AML-193 (cell line): ENCODE measurements at regions not wholly inside any gene's neighbourhood (a gene's known extent, or its start where the extent isn't known, plus 50 kb on each side); places are given as distances from the start of the nearest gene placed in this dataset.

Experiments
- DNase-seq, 2 experiments: peaks; one replicate each; lab custom pipeline; 2025; lab: John Stamatoyannopoulos, UW

GRCh38 chr2:150783015-150783414 is 295.5 kb upstream of the RND3 start:
- DNase-seq = no peak

DNA sequence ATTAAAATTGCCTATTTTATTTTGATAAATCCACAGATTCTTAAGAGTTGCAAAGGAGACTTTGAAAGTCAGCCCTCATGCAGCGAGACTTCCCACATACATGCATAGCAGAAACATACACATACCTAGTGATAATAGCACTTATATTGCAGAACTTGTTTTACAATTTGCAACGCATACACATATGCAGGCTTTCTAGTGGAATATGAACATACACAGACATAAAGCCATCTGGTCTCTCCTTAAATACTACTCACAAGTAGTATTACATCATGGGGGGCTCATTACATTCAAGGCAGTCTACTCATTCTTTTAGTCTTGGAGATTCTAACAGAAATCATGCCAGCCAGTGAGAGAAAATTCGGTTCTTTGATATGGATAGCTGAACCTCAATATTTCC is 295.1 kb upstream of the RND3 start:
- no peak for DNase-seq

DNA sequence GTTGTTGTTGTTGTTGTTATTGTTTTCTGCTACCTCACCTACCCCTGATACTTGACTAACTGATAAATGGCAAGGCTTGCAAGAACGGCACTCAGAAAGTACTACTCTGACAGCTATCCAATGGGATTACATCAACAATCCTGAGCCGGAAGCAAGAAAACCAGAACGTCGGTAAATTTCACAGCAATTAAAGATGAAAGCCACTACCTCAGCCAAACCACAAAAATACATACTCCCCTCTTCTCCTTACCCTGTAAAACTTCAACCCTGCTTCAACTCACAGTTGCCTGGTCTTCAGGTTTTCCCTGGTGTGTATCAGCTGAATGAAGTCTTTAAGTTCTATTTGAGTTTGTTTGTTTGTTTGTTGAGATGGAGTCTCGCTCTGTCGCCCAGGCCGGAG is 293.7 kb upstream of the RND3 start:
- DNase-seq = no peak

GRCh38 chr2:150778828-150779227 is 291.4 kb upstream of the RND3 start:
- no peak for DNase-seq

GRCh38 chr2:150769421-150769820 is 282.0 kb upstream of the RND3 start:
- DNase-seq = no peak

DNA sequence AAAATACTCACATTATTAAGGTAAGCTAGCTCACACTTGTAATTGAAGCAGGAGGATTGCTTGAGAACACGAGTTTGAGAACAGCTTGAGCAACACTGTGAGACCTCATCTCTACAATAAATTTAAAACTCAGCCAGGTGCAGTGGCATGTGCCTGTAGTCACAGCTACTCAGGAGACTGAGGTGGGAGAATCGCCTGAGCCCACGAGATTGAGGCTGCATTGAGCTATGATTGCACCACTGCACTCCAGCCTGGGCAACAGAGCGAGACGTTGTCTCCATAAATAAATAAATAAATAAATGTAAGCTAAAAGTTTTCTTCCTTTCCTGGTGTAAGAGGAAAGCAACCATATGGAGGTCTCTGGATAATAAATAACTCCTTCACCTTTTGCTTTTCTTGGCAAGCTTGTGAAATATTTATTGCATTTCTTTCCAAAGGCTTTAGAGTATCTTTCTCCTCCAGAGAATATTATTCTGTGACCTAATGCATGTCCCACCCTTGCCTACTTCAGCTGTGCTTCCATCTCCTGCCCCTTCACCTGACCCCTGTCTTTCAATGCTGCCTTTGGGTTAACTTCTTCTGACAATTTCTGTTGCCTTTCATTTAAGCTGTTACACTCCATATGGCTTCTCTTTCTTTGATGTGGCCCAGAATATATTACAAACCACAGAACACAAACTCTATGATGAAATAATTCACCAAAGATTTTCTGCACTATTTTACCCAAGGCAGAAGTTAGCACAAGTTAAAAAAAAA is 280.7 kb upstream of the RND3 start:
- DNase-seq = no peak

DNA sequence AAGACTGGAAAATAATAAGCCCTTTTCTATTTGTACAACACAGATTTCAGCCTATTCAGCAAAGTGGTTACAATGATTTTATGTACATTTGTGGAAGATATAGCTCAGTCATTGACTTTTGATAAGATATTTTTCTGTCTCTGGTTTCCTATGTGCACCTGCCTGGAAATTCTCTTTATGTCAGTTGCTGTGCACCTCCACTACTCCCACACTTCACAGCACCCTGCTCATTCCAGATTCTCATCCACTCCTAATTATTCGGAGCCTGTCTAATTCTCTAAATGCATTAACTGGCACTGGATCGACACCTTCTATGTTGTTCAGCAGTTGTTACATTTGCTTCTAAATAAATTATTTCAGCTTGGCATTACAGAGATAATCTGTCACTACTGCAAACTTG is 275.1 kb upstream of the RND3 start:
- DNase-seq = no peak

GRCh38 chr2:150759531-150759930 is 272.1 kb upstream of the RND3 start:
- DNase-seq = no peak

- no peak for DNase-seq
Observed at GRCh38 chr2:150759106-150759505, 271.6 kb upstream of the RND3 start.

GRCh38 chr2:150752229-150752628 is 264.8 kb upstream of the RND3 start:
- DNase-seq = no peak

DNA sequence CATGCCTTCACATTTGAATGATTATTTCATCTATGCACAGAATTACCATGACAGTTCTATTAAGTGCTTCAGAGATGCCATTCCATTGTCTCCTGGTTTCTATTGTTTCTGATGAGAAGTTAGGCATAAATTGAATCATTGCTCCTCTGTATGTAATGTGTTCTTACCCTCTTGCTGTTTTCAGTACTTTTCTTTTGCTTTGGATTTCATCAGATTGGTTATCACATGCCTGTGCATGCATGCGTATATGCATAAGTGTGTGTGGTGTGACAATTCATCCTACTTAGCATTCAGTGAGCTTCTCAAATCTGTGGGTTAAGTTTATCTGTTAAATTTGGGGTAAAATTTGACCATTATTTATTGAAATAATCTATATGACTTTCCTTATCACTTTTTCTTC is 263.3 kb upstream of the RND3 start:
- DNase-seq = no peak

- no peak for DNase-seq
Observed at GRCh38 chr2:150742094-150742493, 254.6 kb upstream of the RND3 start.

GRCh38 chr2:150735894-150736498 is 248.5 kb upstream of the RND3 start:
- no peak for DNase-seq

DNA sequence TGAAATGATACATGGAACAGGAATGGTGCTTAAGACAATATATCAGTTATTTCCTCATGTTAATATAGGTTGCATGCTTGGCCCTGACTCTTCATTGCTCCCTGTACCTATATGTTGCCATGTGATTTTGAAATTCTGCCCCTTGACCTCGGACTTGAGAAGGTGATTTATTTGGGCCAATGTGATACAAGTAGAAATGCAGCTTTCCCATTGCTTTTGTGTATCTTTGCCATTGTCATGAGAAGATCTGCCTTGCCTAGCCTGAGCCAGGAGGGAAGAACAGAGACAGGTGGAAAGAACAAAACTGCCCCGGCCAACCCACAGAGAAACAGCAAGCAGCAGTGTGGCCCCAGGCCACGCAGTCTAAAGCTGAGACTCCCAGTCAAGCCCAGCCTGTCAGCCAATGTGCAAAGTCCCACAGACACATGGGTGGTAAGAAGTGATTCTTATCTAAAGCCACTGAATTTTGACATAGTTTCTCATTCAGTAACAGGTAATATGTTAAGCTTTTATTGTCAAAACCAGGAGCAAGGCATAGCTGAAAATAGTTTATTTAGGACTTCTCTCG is 245.7 kb upstream of the RND3 start:
- no peak for DNase-seq

DNA sequence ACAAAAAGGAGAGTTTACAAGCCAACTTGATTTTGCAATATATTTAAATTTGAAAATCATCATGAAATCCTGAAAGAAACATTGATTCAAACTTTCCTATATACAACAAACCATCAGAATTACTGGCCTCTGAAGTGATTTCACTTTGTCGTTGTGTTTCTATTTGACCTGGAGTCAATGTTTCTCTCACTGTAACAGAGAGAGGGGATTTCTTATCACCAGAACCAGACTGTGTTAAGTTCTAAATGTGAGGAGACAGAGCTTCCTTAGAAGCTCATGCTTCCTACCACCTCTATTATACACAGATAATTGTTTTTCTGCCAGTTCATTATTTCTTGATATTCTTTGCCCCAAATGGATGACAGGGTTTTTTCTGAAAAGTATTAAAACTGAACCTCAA is 245.0 kb upstream of the RND3 start:
- DNase-seq = no peak

GRCh38 chr2:150732064-150732463 is 244.6 kb upstream of the RND3 start:
- no peak for DNase-seq

GRCh38 chr2:150729495-150729955 is 242.1 kb upstream of the RND3 start:
- no peak for DNase-seq

GRCh38 chr2:150718280-150718679 is 230.8 kb upstream of the RND3 start:
- no peak for DNase-seq

GRCh38 chr2:150716186-150716585 is 228.7 kb upstream of the RND3 start:
- DNase-seq = no peak

DNA sequence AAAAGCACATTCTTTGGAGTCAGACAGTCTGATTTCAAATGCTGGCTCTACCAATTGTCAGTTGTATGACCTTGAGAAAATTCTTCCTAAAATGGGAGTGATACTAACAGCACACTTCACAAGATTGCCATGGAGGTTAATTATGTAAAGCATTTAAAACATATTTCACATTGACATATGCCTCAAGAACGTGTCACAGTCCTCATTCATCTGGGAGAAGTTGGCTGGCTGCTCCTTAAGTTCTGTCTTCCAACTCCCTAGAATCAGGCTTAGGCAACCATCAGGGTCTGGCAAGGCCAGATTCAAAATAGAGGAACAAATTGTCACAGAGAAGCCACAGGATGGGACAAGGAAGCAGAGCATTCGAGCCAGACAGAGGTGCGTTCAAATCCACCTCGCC is 228.0 kb upstream of the RND3 start:
- no peak for DNase-seq

DNA sequence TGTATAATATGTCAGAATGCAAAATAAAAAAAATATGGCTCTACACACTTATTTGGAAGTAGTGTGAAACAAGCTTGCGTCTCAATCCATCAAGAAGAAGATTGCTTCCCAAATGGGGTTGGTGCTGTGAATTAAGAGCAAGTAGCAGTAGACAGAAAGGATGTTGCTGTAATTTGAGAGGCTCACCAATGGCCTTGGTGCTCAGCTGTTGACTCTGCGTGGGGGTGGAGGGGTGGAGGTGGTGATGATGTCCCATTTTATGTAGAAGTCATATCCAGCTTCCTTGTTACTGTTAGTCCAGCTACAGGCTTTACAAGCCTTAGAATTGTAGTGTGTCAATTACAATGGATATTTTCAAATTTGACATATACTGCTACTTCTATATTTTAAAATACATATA is 223.4 kb upstream of the RND3 start:
- DNase-seq = no peak

DNA sequence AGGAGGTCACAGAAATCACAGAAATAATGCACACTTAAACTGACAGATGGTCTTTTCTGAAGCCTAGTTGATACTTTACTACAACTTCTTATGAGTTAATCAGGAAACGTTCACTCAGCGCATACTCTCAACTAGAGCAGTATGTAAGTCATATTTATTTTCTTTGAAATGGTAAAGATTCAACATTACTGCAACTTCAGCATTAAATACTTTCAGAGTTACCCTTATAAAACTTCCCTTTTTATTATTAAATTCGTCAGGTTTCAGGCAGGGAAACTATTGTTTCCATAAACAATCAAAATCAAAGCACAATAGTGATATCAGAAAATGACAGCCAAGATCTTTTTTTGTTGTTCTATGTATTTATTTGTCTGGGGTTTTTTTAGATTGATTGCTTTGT is 222.6 kb upstream of the RND3 start:
- DNase-seq = no peak

DNA sequence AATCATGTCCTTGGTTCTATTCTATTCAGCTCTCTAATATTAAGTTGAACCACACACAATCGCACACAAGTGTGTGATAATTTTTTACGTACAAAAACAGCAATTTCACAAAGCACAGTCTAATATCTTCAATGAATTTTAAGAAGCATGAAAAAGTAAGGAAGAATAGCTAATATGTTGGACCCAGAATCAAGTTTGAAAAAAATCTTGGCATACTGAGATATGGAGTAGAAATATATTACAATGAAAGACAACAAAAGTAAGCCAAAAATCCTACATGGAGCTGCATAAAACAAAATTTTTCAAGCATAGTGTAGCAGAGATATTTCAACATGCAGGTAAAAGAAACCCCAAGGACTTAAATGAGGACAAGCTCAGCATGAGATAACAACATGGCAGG is 219.1 kb upstream of the RND3 start:
- DNase-seq = no peak

GRCh38 chr2:150705767-150706166 is 218.3 kb upstream of the RND3 start:
- no peak for DNase-seq
